GM10266 (cell line): ENCODE measurements at regions not wholly inside any gene's neighbourhood (a gene's known extent, or its start where the extent isn't known, plus 50 kb on each side); places are given as distances from the start of the nearest gene placed in this dataset.

Experiments
- DNase-seq: peaks from one replicate; pipeline ENCODE4 v3.0.0; 2012; ENCODE audit errors: extremely low spot score
- TF ChIP-seq, protein P1 (sequence below): IDR thresholded peaks from 2 replicates; pipeline ENCODE4 v1.5.1; 2012; ENCODE audit warnings: mild to moderate bottlenecking, low read depth; ENCODE audit not compliant: control insufficient read depth, insufficient read depth; ENCODE audit errors: missing control alignments

GRCh38 chr4:114217150-114217817, 237.8 kb upstream of the ARSJ start:
- TF ChIP-seq, protein P1, sequence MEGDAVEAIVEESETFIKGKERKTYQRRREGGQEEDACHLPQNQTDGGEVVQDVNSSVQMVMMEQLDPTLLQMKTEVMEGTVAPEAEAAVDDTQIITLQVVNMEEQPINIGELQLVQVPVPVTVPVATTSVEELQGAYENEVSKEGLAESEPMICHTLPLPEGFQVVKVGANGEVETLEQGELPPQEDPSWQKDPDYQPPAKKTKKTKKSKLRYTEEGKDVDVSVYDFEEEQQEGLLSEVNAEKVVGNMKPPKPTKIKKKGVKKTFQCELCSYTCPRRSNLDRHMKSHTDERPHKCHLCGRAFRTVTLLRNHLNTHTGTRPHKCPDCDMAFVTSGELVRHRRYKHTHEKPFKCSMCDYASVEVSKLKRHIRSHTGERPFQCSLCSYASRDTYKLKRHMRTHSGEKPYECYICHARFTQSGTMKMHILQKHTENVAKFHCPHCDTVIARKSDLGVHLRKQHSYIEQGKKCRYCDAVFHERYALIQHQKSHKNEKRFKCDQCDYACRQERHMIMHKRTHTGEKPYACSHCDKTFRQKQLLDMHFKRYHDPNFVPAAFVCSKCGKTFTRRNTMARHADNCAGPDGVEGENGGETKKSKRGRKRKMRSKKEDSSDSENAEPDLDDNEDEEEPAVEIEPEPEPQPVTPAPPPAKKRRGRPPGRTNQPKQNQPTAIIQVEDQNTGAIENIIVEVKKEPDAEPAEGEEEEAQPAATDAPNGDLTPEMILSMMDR, result no peak
- DNase-seq, result no peak

DNA sequence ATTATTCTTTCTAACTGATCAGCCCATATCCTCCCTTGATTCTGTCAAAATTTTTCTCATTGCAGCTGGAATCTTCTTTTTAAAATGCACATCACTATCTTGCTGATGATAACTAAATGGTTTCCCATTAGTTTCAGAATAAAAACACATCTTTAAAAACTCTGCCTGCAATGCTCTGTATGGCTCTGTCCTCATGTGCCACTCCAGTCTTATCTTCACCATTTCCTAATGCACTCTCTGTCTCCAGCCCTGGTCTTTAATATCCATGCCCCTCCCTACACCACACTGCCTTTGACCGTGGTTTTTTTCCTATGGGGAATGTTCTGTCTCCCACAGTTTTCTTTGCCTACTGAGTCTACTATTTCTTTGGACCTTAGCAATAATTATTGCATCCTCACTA, 244.1 kb upstream of the ARSJ start:
- no peak for DNase-seq
- TF ChIP-seq, protein P1, result no peak

- no peak for DNase-seq
- TF ChIP-seq, protein P1, result no peak
Observed at GRCh38 chr4:114225436-114225835, 246.0 kb upstream of the ARSJ start.

DNA sequence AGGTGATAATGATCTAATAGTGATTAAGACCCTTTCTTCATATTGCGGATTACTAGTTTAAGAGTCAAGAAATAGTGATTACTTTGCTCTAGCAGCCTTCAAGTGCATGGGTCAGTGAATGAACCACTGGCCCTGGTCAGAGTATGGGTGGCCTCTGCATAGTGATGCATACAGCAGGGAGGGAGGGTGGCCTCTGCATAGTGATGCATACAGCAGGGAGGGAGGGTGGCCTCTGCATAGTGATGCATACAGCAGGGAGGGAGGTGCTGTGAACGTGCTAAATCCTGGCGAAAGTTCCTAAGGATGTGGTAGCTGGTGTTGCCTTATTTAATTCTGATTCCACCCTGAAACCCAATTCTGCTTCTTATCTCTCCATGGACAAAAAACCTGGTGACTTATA, 246.7 kb upstream of the ARSJ start:
- DNase-seq, result no peak
- TF ChIP-seq, protein P1, result no peak

- TF ChIP-seq, protein P1, result no peak
- DNase-seq, result no peak
Observed at GRCh38 chr4:114226968-114227760, 247.7 kb upstream of the ARSJ start.

DNA sequence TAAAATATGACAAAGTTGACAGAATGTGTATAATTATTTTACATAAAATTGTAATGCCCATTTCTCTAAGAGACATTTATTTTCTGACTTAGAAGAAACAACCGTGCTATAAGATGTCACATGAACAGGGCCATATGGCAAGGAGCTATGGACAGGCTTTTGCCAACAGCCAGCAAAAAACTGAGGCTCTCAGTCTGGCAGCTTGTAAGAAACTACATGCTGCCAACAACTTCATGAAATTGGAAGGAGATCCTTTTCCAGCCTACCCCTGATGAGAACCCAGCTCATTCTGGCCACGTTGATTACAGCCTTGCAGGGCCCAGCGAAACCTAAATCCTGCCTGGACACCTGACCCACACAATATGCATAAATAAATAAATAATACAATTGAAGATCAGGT, 250.3 kb upstream of the ARSJ start:
- no peak for DNase-seq
- TF ChIP-seq, protein P1, result no peak

DNA sequence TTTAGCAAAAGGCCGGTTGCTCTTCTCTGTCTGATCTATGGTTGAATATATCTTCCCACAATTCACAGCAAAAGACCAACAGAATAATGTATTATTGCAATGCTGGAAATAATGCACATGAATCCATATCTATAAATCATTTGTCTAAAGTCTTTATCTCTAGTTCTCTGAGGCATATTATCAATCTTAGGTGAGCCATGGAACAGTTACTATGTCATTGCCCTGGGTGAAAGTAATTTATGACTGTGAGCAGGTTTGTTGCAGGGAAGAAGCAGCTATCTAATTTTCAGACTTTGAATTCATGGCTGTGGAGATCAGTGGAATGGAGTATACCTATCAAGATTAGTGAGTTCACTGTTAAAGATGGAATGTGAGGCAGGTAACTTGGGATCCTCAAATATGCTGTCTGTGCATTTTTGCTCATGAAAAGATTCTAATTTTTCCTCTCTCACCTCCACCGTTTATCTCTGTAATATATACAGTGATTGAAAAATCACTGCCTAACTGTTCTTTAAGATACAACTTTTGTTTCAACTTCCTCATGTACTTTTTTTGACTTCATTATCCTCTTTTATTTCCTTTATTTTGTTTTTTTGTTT, 256.8 kb upstream of the ARSJ start:
- TF ChIP-seq, protein P1, result no peak
- no peak for DNase-seq
